ENCODE measurements at regions not wholly inside any gene's neighbourhood (a gene's known extent, or its start where the extent isn't known, plus 50 kb on each side); places are given as distances from the start of the nearest gene placed in this dataset.

- no peak for DNase-seq
Observed at GRCh38 chr6:165814679-165815078, 151.6 kb upstream of the PDE10A start.

- no peak for DNase-seq
Observed at GRCh38 chr6:165811512-165811911, 148.5 kb upstream of the PDE10A start.

GRCh38 chr6:165808021-165808420 lies 145.0 kb upstream of the PDE10A start:
- DNase-seq, result no peak

GRCh38 chr6:165807249-165807960 lies 144.4 kb upstream of the PDE10A start:
- no peak for DNase-seq

GRCh38 chr6:165806126-165806810 lies 143.2 kb upstream of the PDE10A start:
- no peak for DNase-seq

- no peak for DNase-seq
Observed at GRCh38 chr6:165805636-165806035, 142.6 kb upstream of the PDE10A start.

- no peak for DNase-seq
Observed at GRCh38 chr6:165805067-165805555, 142.1 kb upstream of the PDE10A start.

- no peak for DNase-seq
Observed at GRCh38 chr6:165804331-165805066, 141.5 kb upstream of the PDE10A start.

- DNase-seq, result no peak
Observed at GRCh38 chr6:165800337-165800736, 137.3 kb upstream of the PDE10A start.

GRCh38 chr6:165799391-165800153 lies 136.5 kb upstream of the PDE10A start:
- DNase-seq, result no peak

- DNase-seq, result no peak
Observed at GRCh38 chr6:165798991-165799390, 135.9 kb upstream of the PDE10A start.

GRCh38 chr6:165794179-165794601 lies 131.1 kb upstream of the PDE10A start:
- DNase-seq, result no peak

- no peak for DNase-seq
Observed at GRCh38 chr6:165793287-165793825, 130.3 kb upstream of the PDE10A start.

GRCh38 chr6:165791876-165792437 lies 128.9 kb upstream of the PDE10A start:
- DNase-seq, result no peak

GRCh38 chr6:165791306-165791705 lies 128.3 kb upstream of the PDE10A start:
- no peak for DNase-seq

- DNase-seq, result no peak
Observed at GRCh38 chr6:165782812-165783211, 119.8 kb upstream of the PDE10A start.

- no peak for DNase-seq
Observed at GRCh38 chr6:165782134-165782533, 119.1 kb upstream of the PDE10A start.

- no peak for DNase-seq
Observed at GRCh38 chr6:165777680-165778079, 114.6 kb upstream of the PDE10A start.

- no peak for DNase-seq
Observed at GRCh38 chr6:165776691-165777090, 113.7 kb upstream of the PDE10A start.

GRCh38 chr6:165775721-165776120 lies 112.7 kb upstream of the PDE10A start:
- DNase-seq, result no peak

GRCh38 chr6:165774903-165775601 lies 112.0 kb upstream of the PDE10A start:
- no peak for DNase-seq

Data from stimulated activated CD4-positive, alpha-beta T cell treated with anti-CD3 and anti-CD28 coated beads, Interleukin-4, amount 100 ng/mL, for 4 hours (primary cell).